NB4 (cell line): ENCODE measurements at regions not wholly inside any gene's neighbourhood (a gene's known extent, or its start where the extent isn't known, plus 50 kb on each side); places are given as distances from the start of the nearest gene placed in this dataset.
"Not testable (repeated sequence)": the region's sequence is repeated elsewhere in the genome, so short reads cannot be mapped to it uniquely, and the experiment has no call there.

Experiments
- DNase-seq: peaks from one replicate; pipeline ENCODE4 v3.0.0; 2010; ENCODE audit warnings: low read depth
- H3K4me3 ChIP-seq: one replicate; pipeline ENCODE4 v1.5.1; 2011; ENCODE audit warnings: mild to moderate bottlenecking, low read depth, low read length, moderate library complexity
- CTCF ChIP-seq: IDR thresholded peaks from one replicate; pipeline ENCODE4 v1.5.1; 2012; ENCODE audit warnings: low read depth, low read length
- MYC ChIP-seq: IDR thresholded peaks from 2 replicates; pipeline ENCODE4 v1.6.1; 2011; ENCODE audit warnings: low read depth, low read length
- POLR2A ChIP-seq: IDR thresholded peaks from 2 replicates; pipeline ENCODE4 v1.6.1; 2011; ENCODE audit warnings: mild to moderate bottlenecking; ENCODE audit not compliant: insufficient read length; ENCODE audit errors: extremely low read depth
- TF ChIP-seq, protein P1 (sequence below): IDR thresholded peaks from 2 replicates; pipeline ENCODE4 v1.6.1; 2011; ENCODE audit warnings: low read depth, low read length

DNA sequence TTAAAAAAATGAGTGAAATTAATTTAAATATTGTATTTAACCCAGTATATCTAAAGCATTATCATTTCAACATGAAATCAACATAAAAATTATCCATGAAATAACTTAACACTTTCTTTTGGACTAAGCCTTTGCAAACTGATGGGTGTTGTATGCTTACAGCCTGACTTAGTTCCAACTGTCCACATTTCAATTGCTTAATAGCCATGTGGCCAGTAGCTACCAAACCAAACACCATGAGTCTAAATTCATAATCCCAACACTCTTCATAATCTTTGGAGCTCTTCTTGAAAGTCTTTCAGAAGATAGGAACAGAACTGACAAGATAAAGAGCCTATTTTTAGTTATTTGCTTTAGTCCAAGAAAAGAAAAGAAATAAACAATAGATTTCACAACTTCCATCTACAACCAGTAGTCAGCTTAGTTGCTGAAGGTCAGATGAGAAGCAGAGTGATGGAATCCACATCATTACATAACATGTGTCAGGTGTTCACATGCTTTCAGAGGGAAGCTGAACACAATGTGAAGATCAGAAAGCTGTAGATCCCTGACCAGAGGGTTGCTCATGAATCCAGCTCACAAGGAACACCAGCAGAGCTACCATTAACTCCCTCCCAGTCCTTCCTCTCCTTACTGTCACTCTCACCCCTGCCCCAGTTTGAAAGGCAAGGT, 144.0 kb upstream of the ZNF648 start:
- H3K4me3 ChIP-seq: no peak overlapping the region
- TF ChIP-seq CTCF (no peak), POLR2A (no peak), MYC (peak; percentile 58; the same call in 1 of the 2 replicates)
- TF ChIP-seq, protein P1, sequence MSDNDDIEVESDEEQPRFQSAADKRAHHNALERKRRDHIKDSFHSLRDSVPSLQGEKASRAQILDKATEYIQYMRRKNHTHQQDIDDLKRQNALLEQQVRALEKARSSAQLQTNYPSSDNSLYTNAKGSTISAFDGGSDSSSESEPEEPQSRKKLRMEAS: no peak; the same call in 1 of the 2 replicates
- peak; percentile 35 for DNase-seq

DNA sequence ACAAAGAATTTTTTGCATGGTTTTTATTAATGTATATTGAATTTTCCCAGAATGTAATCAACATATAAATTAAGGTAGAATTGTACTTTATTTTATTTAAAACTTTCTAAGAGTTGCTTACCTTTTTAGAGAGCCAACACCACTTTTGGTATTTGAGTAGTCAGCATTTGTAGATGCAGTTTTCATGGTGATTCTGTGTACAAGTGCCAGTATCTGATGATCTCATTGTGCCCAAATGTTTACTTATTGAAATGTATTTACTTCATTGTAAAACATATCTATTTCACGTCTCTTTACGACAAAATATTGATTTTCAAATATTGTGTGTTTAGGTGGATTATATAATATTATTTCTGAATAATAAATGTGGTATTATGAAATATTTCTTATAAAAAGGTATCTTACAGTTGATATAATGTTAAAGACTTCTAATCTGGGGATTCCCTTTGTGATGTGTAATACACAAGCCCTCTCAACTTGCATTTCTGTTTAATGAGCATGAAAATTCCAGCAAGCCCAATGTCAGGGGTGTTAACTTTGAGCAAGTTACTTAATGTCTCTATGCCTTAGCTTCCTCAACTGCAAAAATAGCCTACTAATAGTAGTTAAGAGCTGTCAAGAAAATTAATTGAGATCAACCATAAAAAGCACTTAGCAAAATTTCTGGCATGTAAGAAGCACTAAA, 141.8 kb upstream of the ZNF648 start:
- H3K4me3 ChIP-seq: no peak overlapping the region
- no peak for DNase-seq
- TF ChIP-seq, protein P1: no peak
- no peak for TF ChIP-seq POLR2A
- no peak for TF ChIP-seq MYC
- TF ChIP-seq CTCF: no peak

DNA sequence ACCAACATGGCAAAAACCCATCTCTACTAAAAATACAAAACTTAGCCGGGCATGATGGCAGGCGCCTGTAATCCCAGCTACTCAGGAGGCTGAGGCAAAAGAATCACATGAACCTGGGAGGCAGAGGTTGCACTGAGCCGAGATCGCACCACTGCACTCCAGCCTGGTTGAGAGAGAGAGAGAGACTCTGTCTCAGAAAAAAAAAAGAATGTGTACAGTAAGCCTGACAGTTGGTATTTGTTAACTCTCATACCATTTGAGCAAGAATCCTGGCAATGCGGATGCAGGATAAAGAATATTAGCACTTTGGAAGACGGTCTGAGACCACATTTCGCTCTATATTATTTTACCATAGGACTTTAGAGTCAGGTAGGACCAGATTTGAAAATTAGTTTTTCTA, 140.0 kb upstream of the ZNF648 start:
- H3K4me3 ChIP-seq, DNase-seq: not testable (repeated sequence)

- peak; percentile 9 for DNase-seq
- TF ChIP-seq, protein P1: no peak
- TF ChIP-seq POLR2A (no peak), CTCF (no peak), MYC (no peak)
- H3K4me3 ChIP-seq: no peak overlapping the region
Observed at GRCh38 chr1:182200025-182200812, 138.7 kb upstream of the ZNF648 start.

- no peak for TF ChIP-seq MYC
- peak; percentile 29 for TF ChIP-seq CTCF
- H3K4me3 ChIP-seq: no peak overlapping the region
- peak; percentile 50 for DNase-seq
Observed at GRCh38 chr1:182198006-182198605, 136.6 kb upstream of the ZNF648 start.
